ENCODE measurements at regions not wholly inside any gene's neighbourhood (a gene's known extent, or its start where the extent isn't known, plus 50 kb on each side); places are given as distances from the start of the nearest gene placed in this dataset.

- TF ChIP-seq YY1 (IDR thresholded peaks at IDR 0.05; ENCODE audit: low read depth, low read length), result no peak
- TF ChIP-seq SP1 (IDR thresholded peaks at IDR 0.05; ENCODE audit: low read depth, low read length), result no peak
These were observed 948.4 kb downstream of the TUBA3C start (continued) for GRCh38 chr13:18232994-18233782.
